ENCODE measurements at regions not wholly inside any gene's neighbourhood (a gene's known extent, or its start where the extent isn't known, plus 50 kb on each side); places are given as distances from the start of the nearest gene placed in this dataset.
"Not testable (repeated sequence)": the region's sequence is repeated elsewhere in the genome, so short reads cannot be mapped to it uniquely, and the experiment has no call there.

DNA sequence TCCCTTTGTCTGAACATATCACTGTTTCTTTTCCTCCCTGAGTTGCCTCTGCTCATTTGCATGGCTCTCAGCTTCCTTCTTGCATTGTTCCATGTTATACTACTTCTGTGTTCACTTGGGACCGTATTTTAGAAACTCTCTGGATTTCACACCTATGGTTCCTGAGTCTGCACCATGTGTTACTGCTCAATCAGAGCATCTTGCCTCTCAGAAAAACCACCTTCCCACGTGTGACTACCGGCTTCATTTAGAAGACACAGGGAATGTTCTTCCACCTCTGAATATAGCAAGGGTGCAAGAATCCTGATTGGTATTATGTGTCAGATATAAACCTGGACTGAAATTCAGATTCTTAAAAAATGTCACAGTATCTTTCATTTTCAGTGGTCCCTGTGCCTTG, 731.2 kb downstream of the TDRD15 start:
- DNase-seq (ENCODE audit: low read depth in 2 of 2): no peak

DNA sequence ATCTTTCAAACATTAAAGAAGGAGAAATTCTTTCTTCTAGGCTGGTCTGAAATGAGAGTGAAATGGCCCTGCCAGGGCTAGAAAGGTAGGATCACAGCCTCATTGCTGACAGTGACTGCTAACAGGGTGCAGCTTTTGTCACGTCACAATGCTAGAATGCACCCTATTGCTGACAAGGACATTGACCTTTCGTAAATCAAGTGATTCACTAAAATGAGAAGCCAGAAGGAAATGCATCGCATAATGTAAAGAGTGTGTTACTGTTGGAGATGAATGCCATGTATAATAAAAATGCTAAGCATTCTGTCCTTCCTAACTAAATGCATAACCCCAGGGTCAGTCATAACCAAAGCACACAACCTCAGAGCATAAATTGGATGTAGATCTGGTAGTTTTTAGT, 732.9 kb downstream of the TDRD15 start:
- DNase-seq (ENCODE audit: low read depth in 2 of 2): no peak

DNA sequence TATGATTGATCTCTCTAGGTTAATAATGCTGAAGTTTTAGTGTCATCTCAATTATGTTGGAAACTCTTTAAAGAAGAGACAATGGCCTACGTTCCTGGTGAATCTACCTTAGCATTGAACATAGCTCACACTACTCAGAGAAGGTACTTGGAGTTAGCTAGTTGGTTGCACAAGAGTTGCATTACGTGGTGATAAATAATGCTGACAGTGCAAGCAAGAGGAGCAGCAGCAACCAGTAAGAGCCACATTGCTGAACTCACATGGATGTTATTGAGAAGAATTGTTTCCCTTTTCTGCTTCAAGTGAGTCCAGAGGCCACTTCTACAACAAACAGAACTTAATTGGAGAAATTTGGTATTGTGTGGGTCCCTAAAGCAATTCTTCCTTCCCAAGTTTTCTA, 737.1 kb downstream of the TDRD15 start:
- no peak for DNase-seq (ENCODE audit: low read depth in 2 of 2)

DNA sequence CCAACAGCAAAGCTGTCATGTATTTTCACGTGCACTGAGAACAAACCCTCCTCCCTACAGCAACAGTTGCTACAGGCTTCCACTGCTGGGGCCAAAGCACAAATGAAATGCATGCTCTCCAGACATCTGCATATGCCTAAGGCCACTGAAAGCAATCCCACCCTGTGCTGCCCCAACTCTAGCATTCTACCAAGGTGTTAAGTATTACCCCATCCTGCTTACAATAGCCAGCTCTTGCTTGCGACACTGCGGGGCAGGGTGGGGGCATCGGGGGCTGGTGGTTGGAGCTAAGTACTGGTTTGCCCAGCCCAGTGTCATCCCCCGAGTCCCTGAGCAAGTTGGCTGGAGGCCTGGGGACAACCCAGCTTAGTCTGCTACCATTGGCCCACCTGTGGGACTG, 742.5 kb downstream of the TDRD15 start:
- DNase-seq (ENCODE audit: low read depth in 2 of 2): no peak

DNA sequence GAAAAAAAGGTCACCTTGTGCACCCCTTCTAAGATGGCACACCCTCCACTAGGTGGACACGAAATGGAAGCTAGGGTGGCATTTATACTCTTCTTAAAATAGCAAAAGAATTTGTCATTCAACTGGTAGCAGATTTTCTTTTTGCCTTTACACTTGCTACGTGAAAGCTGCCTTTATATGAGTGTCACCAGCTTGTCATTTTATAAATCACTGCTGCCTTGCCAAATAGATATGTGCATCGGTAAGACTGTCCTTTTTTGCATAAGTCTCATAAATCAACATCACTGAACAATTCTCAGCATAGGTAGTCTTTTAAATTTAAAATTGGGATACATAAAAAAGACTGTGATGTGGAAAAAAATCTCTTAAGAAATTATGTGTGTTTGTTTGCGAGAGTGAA, 764.1 kb downstream of the TDRD15 start:
- no peak for DNase-seq (ENCODE audit: low read depth in 2 of 2)

DNA sequence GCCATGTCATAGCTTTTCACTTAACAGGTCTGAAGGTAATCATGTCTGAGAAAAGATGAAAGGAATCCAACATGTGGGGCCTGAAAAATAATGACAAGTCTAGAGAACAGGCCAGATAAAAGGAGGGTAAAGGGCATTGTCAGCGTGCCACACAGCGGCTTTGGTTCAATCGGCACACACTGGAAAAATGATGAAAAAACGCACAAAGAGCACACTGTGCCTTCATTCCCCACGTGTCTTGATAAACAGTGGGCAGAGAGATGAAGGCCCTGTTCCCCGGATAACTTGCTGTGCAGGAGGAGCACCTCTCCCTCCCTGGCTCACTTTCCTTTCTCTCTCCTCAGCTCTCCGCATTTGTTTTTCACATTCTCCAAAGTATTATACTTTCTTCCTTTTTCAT, 766.3 kb downstream of the TDRD15 start:
- no peak for DNase-seq (ENCODE audit: low read depth in 2 of 2)

DNA sequence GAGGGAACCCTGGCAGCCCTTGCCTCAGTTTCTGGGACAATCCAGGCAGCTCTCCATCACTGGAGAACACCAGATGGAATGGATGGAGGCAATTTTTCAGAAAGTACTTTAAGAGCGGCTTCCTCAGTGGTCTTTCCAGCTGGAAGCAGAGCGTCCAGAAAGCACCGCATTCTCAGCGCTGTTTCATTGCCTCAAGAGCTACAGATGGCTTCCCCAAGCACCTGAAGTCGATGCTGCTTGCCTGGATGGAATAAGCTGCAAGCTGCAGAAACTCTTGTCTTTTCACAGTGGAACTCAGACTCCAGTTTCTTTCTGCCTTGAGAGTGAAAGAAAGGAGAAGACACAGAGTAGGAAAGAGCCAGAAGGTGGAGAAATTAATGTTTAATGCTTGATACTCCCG, 766.9 kb downstream of the TDRD15 start:
- DNase-seq (ENCODE audit: low read depth in 2 of 2): no peak

DNA sequence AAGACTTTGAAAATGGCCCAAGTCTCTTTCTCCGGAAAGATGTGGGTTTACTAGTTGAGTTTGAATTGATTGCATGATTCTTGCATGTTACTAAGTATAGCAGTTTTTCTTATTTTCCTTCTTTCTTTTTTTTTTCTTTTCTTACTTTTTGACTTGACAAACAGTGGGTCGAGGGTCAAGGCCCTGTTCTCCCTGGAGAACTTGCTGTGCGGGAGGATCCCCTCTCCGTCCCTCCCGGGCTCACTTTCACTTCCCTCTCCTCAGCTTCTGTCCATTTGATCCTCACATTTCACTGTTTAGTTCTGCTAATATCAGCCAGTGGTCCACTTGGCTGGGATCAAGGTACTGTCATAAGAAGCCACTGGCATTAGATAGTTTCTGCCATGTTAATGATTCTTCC, 767.4 kb downstream of the TDRD15 start:
- no peak for DNase-seq (ENCODE audit: low read depth in 2 of 2)

DNA sequence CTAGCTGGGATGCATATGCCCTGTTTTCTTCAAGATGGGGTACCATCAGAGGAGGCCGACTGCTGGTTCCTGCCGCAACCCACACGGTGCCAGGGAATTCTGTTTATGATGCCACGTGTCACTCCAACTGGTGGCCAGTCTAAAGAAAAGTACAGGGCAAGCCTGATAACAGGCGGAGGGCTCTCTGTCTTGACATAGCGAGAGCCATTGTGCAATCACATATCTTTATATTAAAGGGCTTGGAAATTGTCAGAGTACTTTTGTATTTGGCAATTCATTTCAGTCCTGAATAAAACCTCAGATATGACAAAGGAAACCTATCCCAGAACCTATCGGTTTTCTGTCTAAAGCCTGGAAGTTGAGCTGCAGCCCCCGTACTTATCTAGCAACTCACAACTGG, 768.4 kb downstream of the TDRD15 start:
- no peak for DNase-seq (ENCODE audit: low read depth in 2 of 2)

DNA sequence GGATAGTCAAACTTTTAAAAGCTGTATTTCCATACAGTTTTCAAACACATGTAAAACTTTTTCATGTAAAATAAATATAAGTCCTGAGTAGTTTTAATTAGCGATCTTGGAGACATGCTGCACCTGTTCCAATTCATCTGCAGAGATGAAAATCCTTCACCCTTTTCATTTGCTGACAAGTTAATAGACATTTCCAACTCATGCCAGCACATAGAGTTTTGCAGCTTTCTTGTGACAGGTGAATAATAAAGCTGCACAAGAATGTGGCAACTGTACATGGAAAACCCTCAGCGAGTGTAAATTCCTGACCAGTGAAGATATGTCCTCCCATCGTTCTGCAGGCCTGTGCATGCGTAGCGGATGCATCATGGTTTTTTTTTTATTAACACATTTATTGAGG, 771.4 kb downstream of the TDRD15 start:
- no peak for DNase-seq (ENCODE audit: low read depth in 2 of 2)

DNA sequence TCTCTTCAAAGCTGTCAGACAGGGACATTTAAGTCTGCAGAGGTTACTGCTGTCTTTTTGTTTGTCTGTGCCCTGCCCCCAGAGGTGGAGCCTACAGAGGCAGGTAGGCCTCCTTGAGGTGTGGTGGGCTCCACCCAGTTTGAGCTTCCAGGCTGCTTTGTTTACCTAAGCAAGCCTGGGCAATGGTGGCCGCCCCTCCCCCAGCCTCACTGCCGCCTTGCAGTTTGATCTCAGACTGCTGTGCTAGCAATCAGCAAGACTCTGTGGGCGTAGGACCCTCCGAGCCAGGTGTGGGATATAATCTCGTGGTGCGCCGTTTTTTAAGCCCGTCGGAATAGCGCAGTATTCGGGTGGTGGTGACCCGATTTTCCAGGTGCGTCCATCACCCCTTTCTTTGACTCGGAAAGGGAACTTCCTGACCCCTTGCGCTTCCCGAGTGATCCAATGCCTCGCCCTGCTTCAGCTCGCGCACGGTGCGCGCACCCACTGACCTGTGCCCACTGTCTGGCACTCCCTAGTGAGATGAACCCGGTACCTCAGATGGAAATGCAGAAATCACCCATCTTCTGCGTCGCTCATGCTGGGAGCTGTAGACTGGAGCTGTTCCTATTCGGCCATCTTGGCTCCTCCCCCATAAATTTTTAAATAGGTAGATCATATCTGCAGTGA, 785.1 kb downstream of the TDRD15 start:
- not testable (repeated sequence) for DNase-seq (ENCODE audit: low read depth in 2 of 2)

DNA sequence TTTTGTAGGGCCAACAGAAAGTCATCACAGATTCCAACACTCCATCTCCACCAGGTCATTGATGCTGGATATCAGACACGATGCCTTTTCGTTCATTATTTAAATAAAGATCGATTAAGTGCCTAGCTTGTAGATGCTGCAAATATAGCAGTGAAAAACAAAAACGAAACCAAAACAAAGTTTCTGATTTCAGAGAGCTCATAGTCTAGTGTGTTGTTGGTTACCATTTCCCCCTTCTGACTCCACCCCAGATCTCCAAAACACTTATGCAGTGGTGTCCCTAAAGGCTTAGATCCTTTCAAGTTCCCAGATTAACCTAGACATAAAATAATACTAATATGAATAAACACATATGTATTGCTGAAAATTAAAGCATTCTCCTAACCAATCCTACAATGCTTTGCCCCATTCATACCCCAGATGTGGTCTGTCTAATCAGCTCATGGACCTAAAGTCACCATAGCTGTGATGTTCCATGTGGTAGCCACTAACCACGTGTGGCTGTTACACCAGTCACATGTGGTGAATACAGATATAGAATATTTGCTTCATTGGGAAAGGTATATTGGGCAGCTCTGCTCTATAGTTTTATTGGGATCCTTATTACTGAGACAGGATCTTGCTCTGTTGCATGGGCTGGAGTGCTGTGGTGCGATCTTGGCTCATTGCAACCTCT, 787.2 kb downstream of the TDRD15 start:
- DNase-seq (ENCODE audit: low read depth in 2 of 2): no peak

DNA sequence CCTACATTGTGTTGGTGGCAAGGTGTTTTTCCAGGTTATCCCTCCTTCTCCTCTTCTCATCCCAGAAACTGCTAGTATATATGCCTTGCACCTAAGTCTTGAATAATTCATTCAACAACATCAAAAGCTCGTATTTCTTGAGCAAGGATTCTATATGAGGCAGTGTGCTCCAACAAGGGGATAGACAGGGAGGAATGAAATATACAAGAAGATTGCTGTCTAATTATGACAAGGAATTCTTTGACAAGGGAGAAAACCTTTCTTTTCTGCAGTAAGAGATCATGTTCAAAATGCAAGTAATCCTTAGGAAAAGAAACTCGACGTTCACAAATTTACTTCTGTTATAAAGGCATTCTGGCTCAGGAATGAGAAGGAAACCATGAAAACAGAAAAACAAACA, 788.6 kb downstream of the TDRD15 start:
- DNase-seq (ENCODE audit: low read depth in 2 of 2): no peak

DNA sequence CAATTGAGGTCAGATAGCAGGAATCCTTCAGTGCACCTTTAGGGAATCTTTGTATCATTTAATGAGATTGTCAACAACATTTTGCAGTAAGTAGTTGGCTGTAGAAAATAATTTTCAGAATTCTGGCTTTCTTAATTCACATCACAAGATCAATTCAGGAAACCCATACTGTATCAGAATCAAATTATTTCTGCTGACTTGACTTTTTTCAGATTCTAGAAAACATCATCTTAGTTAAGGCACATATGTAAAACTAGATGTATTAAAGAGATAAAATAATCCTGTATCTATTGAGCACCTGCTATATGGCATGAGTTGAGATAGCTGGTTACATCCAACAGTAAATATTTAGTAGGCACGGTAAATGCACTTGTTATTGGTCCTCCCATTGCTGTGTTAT, 791.4 kb downstream of the TDRD15 start:
- DNase-seq (ENCODE audit: low read depth in 2 of 2): no peak

DNA sequence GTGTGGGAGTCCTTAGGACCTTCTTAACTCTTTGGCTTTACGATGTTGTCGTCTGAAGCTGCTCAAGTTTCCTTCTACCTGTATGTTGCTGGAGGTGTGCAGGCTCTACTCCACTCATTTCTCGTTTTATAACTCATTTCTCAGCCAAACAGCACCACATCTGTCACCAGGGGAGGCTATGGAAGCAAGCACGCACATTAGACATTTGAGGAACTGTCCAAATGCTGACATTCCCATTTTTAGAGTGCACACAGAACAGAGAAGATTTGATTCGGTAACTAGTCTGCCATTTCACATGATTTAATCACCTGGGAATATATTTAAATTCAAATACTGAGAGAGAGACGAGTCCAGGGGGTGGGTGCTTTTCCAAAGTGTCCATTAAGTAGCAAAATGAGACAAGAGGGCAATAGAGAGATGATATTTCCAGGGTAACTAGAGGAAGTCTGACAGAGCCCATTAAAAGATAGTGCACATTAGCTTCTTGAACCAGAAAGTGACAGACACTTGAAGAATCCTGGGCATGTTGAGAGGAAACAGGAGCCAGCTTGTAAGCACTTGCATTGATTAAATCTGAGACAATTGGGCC, 793.3 kb downstream of the TDRD15 start:
- no peak for DNase-seq (ENCODE audit: low read depth in 2 of 2)

DNA sequence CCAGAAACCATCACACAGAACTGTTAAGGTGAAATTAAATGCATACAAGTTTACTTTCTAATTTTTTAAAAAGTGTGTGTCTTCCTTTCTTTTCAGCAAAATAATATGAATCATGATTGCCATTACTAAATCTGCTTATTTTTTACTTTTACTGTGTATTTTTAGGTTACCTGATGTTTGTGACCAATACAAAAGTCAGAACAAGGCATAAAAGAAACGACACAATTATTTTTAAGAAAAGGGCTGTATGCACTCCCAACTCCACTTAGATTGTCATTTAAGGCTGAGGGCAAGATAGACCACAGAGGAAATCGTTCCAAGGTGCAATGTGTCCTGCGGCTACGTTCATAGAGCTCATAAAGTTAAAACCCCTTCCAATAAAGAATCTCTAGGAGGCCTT, 797.0 kb downstream of the TDRD15 start:
- DNase-seq (ENCODE audit: low read depth in 2 of 2): no peak

DNA sequence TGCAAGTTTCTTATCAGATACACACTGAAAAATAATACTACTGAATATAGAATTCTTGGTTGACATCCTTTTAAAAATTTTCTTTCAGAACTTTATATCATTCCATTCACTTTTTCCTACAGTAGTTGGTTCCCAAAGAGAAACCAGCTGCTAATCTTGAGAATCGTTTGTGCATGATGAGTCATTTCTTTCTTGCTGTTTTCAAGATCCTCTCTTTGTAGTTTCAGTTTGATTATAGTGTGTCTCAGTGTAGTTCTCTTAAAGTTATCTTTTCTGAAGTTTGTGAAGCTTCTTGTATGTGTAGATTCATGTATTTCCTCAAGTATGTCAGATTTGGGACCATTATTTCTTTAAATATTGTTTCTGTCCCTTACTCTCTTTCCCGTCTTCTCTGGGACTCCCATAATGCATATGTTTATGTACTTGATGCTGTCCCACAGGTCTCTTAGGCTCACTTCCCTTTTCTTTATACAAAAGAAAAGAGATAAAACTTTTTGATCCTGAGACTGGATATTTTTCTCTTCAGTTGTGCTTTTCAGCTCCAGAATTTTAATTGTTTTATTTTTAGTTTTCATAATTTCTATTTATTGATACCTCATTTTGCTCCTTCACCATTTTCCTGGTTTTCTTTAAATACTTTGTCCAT, 801.0 kb downstream of the TDRD15 start:
- no peak for DNase-seq (ENCODE audit: low read depth in 2 of 2)

DNA sequence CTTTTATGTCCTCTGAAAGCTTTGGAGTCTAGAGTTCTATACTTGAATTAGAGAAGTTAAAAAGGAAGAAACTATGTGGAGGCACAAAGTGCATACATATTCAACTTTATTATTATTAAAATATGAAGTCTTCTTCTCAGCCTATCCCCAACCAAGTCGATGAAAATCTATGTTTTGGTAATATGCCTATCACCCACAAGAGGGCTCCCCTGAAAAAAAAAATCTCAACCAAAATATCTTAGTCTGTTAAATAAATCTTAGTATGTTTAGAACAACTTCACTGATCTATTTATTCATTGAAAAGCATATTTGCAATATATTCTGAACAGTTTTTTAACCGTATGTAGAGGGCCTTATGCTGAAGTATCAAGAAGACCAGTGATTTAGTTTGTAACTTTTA, 804.5 kb downstream of the TDRD15 start:
- DNase-seq (ENCODE audit: low read depth in 2 of 2): no peak

DNA sequence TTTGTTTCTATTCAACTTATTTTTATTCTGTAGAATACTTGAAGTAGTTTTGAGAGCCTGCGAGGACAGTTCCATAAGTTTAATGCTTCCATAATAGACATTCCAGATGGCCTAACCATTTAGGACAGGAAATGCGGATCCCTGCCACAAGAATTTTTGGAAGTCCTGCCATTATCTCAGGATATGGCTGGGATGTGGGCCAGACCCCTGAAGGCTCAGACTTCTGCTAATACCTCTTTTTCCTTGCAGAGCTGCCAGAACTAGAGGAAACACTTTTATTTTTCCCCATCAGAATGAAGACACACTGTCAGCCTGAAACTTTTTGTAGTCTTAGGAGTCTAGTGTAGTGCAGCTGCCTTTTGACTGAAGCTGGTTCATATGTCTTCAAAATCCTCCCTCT, 806.5 kb downstream of the TDRD15 start:
- no peak for DNase-seq (ENCODE audit: low read depth in 2 of 2)

DNA sequence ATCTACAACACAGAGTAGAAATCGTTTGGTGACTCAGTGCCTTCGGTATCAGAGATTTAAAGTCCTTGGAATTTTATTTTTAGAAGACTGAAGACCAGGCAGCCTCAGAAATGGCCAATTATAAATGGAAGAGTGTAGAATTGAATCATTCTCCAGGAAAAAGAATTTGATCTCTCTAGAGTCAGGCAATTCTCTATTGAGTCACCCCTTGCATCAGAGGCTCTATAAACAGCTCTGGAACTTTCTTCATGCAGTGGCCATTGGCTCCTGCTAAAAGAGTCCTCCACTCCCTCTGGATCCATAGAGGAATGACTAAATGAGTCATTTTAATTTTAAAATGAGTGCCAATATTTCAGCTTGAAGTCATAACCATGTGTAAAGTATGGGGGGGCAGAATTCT, 816.2 kb downstream of the TDRD15 start:
- DNase-seq (ENCODE audit: low read depth in 2 of 2): no peak

DNA sequence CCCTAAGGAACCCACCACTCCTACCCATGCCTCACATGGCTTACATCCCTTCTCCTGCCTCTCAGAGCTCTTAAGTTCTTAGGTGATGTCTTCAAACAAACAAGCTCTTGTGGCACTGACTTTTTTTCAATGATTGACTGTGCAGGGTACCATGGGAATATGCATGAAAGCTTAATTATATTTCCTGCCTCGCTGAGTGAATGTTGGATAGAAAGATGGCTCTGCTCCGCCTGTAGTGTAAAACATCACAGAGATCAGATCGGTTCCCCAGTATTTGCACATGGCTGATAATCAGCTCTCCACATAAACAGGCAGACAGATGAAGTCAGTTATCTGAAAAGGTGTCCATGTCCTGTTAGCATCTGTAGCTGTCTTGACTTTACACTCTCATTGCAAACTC, 820.8 kb downstream of the TDRD15 start:
- DNase-seq (ENCODE audit: low read depth in 2 of 2): no peak

DNA sequence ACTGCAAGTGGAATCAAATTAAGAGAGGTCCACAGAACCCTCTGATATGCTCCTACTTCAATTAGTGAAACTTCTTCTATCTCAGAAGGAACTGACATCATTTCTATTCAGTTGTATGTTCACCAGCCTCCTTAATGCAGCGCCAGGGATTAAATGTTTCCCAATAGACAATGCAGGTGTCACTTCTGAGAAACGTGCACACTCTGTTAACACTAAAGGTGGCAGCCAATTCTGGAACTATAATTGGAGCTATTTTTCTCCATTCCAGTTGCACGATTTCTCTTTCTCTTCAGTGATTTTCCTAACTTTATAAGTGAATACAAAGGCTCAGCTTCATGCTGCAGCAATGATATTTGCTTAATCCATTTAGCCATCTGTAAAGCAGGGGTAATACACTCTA, 821.9 kb downstream of the TDRD15 start:
- no peak for DNase-seq (ENCODE audit: low read depth in 2 of 2)

DNA sequence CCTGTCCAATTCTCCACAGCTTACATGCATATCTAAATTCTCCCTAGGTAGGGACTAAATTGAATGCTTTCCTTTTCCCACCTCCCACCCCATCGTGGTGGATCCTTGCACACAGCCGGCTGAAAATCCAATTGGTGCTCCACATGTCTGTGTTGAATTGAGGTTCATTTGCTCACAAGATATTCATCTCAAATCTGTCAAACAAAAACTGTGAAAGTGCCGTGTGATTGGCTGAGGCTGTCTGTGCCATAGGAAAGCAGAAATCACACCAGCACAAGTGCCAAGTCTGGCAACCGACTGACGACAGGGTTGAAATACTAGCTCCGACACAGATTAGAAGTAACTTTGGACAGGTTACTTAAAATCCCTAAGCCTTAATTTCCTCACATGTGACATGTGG, 823.3 kb downstream of the TDRD15 start:
- DNase-seq (ENCODE audit: low read depth in 2 of 2): no peak

Data from stimulated activated CD8-positive, alpha-beta memory T cell treated with anti-CD3 and anti-CD28 coated beads, Interleukin-7, amount 100 ng/mL, for 4 hours (primary cell).